Thyroid gland (tissue), 4 donors: ENCODE measurements at regions not wholly inside any gene's neighbourhood (a gene's known extent, or its start where the extent isn't known, plus 50 kb on each side); places are given as distances from the start of the nearest gene placed in this dataset.

Experiments
- CTCF ChIP-seq, 6 experiments: fragments of 200-600 bp in 3 of 6; fragments of 450-650 bp in 3 of 6; sonication (generic) in 3 of 6; IDR thresholded peaks; one replicate each; pipeline ENCODE4 v1.5.1; 2016 to 2019; ENCODE audit warnings: antibody characterized with exemption in 6 of 6, mild to moderate bottlenecking in 2 of 6, inconsistent platforms in 1 of 6, moderate library complexity in 1 of 6
- POLR2A ChIP-seq, 2 donors: fragments of 450-650 bp; IDR thresholded peaks; one replicate each; pipeline ENCODE4 v1.6.1; 2017; ENCODE audit warnings: antibody characterized with exemption in 2 of 2, mild to moderate bottlenecking in 2 of 2, moderate library complexity in 1 of 2

GRCh38 chr1:173318788-173319187 is 111.7 kb upstream of the TNFSF4 start:
- no peak for TF ChIP-seq CTCF (IDR thresholded peaks at IDR 0.05)
- TF ChIP-seq POLR2A (IDR thresholded peaks at IDR 0.05) = no peak
